ENCODE measurements at regions not wholly inside any gene's neighbourhood (a gene's known extent, or its start where the extent isn't known, plus 50 kb on each side); places are given as distances from the start of the nearest gene placed in this dataset.

GRCh38 chr10:78981257-78981969 is 87.4 kb upstream of the ZMIZ1 start:
- Histone ChIP-seq H3K9me2 (ENCODE audit: low read depth, low read length) (no peaks in the 10 kb centered on the region), H2AFZ (ENCODE audit: low read length) (no peak overlapping the region), H3K9ac (ENCODE audit: low read length) (no peak overlapping the region), H3K4me3 (ENCODE audit: low read depth, low read length, poor library complexity, severe bottlenecking) (no peak overlapping the region), H3K9me3 (ENCODE audit: low read length) (no peaks in the 10 kb centered on the region), H3K36me3 (ENCODE audit: insufficient read depth, low read length) (no peaks in the 10 kb centered on the region), H3K4me2 (ENCODE audit: low read length) (no peak overlapping the region), H3K4me1 (ENCODE audit: insufficient read depth, low read length, severe bottlenecking) (no peaks in the 10 kb centered on the region), H3K27ac (ENCODE audit: low read depth, low read length, poor library complexity, severe bottlenecking) (no peak overlapping the region), H3F3A (ENCODE audit: insufficient read depth, low read length) (no peaks in the 10 kb centered on the region), H4K20me1 (ENCODE audit: insufficient read depth, low read length) (no peaks in the 10 kb centered on the region), H3K27me3 (ENCODE audit: insufficient read depth, low read length) (peaks cover 4% of the 10 kb centered on the region; the same call in 1 of the 2 replicates), H3K79me2 (ENCODE audit: insufficient read depth, low read length) (no peaks in the 10 kb centered on the region)
- TF ChIP-seq EZH2 (IDR thresholded peaks at IDR 0.05; ENCODE audit: borderline replicate concordance, low read length) = no peak
- TF ChIP-seq, protein P1, sequence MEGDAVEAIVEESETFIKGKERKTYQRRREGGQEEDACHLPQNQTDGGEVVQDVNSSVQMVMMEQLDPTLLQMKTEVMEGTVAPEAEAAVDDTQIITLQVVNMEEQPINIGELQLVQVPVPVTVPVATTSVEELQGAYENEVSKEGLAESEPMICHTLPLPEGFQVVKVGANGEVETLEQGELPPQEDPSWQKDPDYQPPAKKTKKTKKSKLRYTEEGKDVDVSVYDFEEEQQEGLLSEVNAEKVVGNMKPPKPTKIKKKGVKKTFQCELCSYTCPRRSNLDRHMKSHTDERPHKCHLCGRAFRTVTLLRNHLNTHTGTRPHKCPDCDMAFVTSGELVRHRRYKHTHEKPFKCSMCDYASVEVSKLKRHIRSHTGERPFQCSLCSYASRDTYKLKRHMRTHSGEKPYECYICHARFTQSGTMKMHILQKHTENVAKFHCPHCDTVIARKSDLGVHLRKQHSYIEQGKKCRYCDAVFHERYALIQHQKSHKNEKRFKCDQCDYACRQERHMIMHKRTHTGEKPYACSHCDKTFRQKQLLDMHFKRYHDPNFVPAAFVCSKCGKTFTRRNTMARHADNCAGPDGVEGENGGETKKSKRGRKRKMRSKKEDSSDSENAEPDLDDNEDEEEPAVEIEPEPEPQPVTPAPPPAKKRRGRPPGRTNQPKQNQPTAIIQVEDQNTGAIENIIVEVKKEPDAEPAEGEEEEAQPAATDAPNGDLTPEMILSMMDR (IDR thresholded peaks at IDR 0.05; ENCODE audit: low read length) = no peak

- Histone ChIP-seq H3K27ac (ENCODE audit: low read depth, low read length, poor library complexity, severe bottlenecking) (no peak overlapping the region), H3K9me3 (ENCODE audit: low read length) (no peaks in the 10 kb centered on the region), H3K79me2 (ENCODE audit: insufficient read depth, low read length) (no peaks in the 10 kb centered on the region), H3F3A (ENCODE audit: insufficient read depth, low read length) (no peaks in the 10 kb centered on the region), H3K27me3 (ENCODE audit: insufficient read depth, low read length) (peaks cover 4% of the 10 kb centered on the region; the same call in 1 of the 2 replicates), H2AFZ (ENCODE audit: low read length) (no peak overlapping the region), H3K4me1 (ENCODE audit: insufficient read depth, low read length, severe bottlenecking) (no peaks in the 10 kb centered on the region), H4K20me1 (ENCODE audit: insufficient read depth, low read length) (no peaks in the 10 kb centered on the region), H3K4me2 (ENCODE audit: low read length) (no peak overlapping the region), H3K4me3 (ENCODE audit: low read depth, low read length, poor library complexity, severe bottlenecking) (no peak overlapping the region), H3K9ac (ENCODE audit: low read length) (no peak overlapping the region), H3K9me2 (ENCODE audit: low read depth, low read length) (no peaks in the 10 kb centered on the region), H3K36me3 (ENCODE audit: insufficient read depth, low read length) (no peaks in the 10 kb centered on the region)
- TF ChIP-seq, protein P1 (IDR thresholded peaks at IDR 0.05; ENCODE audit: low read length) = no peak
- no peak for TF ChIP-seq EZH2 (IDR thresholded peaks at IDR 0.05; ENCODE audit: borderline replicate concordance, low read length)
These were observed 86.8 kb upstream of the ZMIZ1 start for GRCh38 chr10:78981970-78982281.

DNA sequence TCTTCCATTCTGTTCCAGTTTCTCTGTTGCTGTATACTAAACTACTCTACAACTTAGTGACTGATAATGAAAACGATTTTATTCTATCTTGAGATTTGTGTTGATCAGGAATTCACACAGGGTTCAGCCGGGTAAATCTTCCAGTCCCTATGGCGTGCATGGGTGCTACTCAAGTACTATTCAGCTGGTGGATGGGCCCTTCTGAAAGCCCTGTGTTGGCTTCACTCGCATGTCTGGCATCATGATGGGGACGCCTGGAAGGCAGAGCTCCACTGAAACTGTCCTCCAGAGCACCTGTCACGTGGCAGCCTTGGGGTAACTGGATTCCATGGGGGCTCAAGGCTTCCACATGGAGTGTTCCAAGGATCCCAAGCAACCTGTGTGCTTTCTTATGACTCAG is 86.0 kb upstream of the ZMIZ1 start:
- no peaks in the 10 kb centered on the region for H3K4me1 ChIP-seq (ENCODE audit: insufficient read depth, low read length, severe bottlenecking)
- no peak overlapping the region for H3K9ac ChIP-seq (ENCODE audit: low read length)
- no peaks in the 10 kb centered on the region for H3K9me3 ChIP-seq (ENCODE audit: low read length)

More for the DNA sequence above, 86.0 kb upstream of the ZMIZ1 start:
- H3K9me2 ChIP-seq (ENCODE audit: low read depth, low read length) = no peaks in the 10 kb centered on the region
- H3F3A ChIP-seq (ENCODE audit: insufficient read depth, low read length) = no peaks in the 10 kb centered on the region
- H3K4me3 ChIP-seq (ENCODE audit: low read depth, low read length, poor library complexity, severe bottlenecking) = no peak overlapping the region
- TF ChIP-seq, protein P1 (IDR thresholded peaks at IDR 0.05; ENCODE audit: low read length) = no peak
- no peak for TF ChIP-seq EZH2 (IDR thresholded peaks at IDR 0.05; ENCODE audit: borderline replicate concordance, low read length)
- no peaks in the 10 kb centered on the region for H4K20me1 ChIP-seq (ENCODE audit: insufficient read depth, low read length)
- no peaks in the 10 kb centered on the region for H3K36me3 ChIP-seq (ENCODE audit: insufficient read depth, low read length)
- H3K79me2 ChIP-seq (ENCODE audit: insufficient read depth, low read length) = no peaks in the 10 kb centered on the region
- no peak overlapping the region for H3K27ac ChIP-seq (ENCODE audit: low read depth, low read length, poor library complexity, severe bottlenecking)
- no peak overlapping the region for H2AFZ ChIP-seq (ENCODE audit: low read length)
- peaks cover 4% of the 10 kb centered on the region; the same call in 1 of the 2 replicates for H3K27me3 ChIP-seq (ENCODE audit: insufficient read depth, low read length)
- no peak overlapping the region for H3K4me2 ChIP-seq (ENCODE audit: low read length)
